GM12875 (cell line): ENCODE measurements at regions not wholly inside any gene's neighbourhood (a gene's known extent, or its start where the extent isn't known, plus 50 kb on each side); places are given as distances from the start of the nearest gene placed in this dataset.

ENCODE experiments used
- H3K4me3 ChIP-seq: one replicate; pipeline ENCODE4 v1.5.1; 2011; ENCODE audit warnings: low read depth, low read length, control low read depth
- CTCF ChIP-seq: IDR thresholded peaks from 2 replicates; pipeline ENCODE4 v1.5.1; 2011; ENCODE audit warnings: low read depth, mild to moderate bottlenecking, control low read depth, inconsistent platforms, low read length, moderate library complexity, borderline replicate concordance; ENCODE audit not compliant: insufficient read depth

GRCh38 chr2:160898581-160899307 is 261.5 kb upstream of the TANK start:
- TF ChIP-seq CTCF = no peak

GRCh38 chr2:160901613-160902012 is 258.6 kb upstream of the TANK start:
- no peak overlapping the region for H3K4me3 ChIP-seq
- no peak for TF ChIP-seq CTCF

More at GRCh38 chr2:160898581-160899307, 261.5 kb upstream of the TANK start:
- no peak overlapping the region for H3K4me3 ChIP-seq

GRCh38 chr2:160905862-160906261 is 254.4 kb upstream of the TANK start:
- no peak overlapping the region for H3K4me3 ChIP-seq
- TF ChIP-seq CTCF = no peak

- no peak for TF ChIP-seq CTCF
- H3K4me3 ChIP-seq = no peak overlapping the region
Observed at GRCh38 chr2:160906878-160907277, 253.3 kb upstream of the TANK start.

GRCh38 chr2:160907738-160908137 is 252.5 kb upstream of the TANK start:
- no peak for TF ChIP-seq CTCF
- no peak overlapping the region for H3K4me3 ChIP-seq

GRCh38 chr2:160908157-160908556 is 252.1 kb upstream of the TANK start:
- no peak for TF ChIP-seq CTCF
- H3K4me3 ChIP-seq = no peak overlapping the region

GRCh38 chr2:160909781-160910242 is 250.4 kb upstream of the TANK start:
- TF ChIP-seq CTCF = no peak
- H3K4me3 ChIP-seq = no peak overlapping the region
